Tibial artery (tissue), 4 donors: ENCODE measurements at regions not wholly inside any gene's neighbourhood (a gene's known extent, or its start where the extent isn't known, plus 50 kb on each side); places are given as distances from the start of the nearest gene placed in this dataset.

ENCODE experiments used
- DNase-seq, 2 donors: peaks; one replicate each; pipeline ENCODE4 v3.0.0-alpha.2; 2019
- H3K27ac ChIP-seq, 2 donors: fragments of 200-600 bp; sonication (generic) in 1 of 2; 1 replicate in 1 of 2; 2 replicates in 1 of 2; pipeline ENCODE4 v1.5.1; 2018 to 2019; ENCODE audit warnings: mild to moderate bottlenecking in 1 of 2
- H3K27me3 ChIP-seq, 2 donors: fragments of 200-600 bp; sonication (generic) in 1 of 2; one replicate each; pipeline versions ENCODE4 v1.5.1 to v1.6.0; 2016 to 2019
- H3K36me3 ChIP-seq, 3 donors: fragments of 200-600 bp; sonication (generic) in 2 of 3; one replicate each; pipeline ENCODE4 v1.5.1; 2016 to 2019; ENCODE audit warnings: mild to moderate bottlenecking in 2 of 3
- H3K4me1 ChIP-seq, 4 donors: fragments of 200-600 bp; sonication (generic) in 2 of 4; 1 replicate in 3 of 4; 2 replicates in 1 of 4; pipeline ENCODE4 v1.5.1; 2016 to 2019
- H3K4me3 ChIP-seq, 2 donors: fragments of 200-600 bp; sonication (generic) in 1 of 2; 1 replicate in 1 of 2; 2 replicates in 1 of 2; pipeline ENCODE4 v1.5.1; 2018 to 2019; ENCODE audit warnings: mild to moderate bottlenecking in 2 of 2
- H3K9me3 ChIP-seq, 3 donors: fragments of 200-600 bp; sonication (generic) in 1 of 3; one replicate each; pipeline ENCODE4 v1.5.1; 2016 to 2019
- intact Hi-C: fragments of 100-400 bp; cut with DNase I; formaldehyde crosslinking; loops from one replicate; pipeline ENCODE4 v1.15.0; 2023; ENCODE audit warnings: low total_unique reads
- TF ChIP-seq, protein P1 (sequence below), 2 experiments: fragments of 200-600 bp in 1 of 2; fragments of 450-650 bp in 1 of 2; IDR thresholded peaks; one replicate each; pipeline ENCODE4 v1.5.1; 2017 to 2019; ENCODE audit warnings: antibody characterized with exemption in 2 of 2, mild to moderate bottlenecking in 1 of 2, moderate library complexity in 1 of 2

DNA sequence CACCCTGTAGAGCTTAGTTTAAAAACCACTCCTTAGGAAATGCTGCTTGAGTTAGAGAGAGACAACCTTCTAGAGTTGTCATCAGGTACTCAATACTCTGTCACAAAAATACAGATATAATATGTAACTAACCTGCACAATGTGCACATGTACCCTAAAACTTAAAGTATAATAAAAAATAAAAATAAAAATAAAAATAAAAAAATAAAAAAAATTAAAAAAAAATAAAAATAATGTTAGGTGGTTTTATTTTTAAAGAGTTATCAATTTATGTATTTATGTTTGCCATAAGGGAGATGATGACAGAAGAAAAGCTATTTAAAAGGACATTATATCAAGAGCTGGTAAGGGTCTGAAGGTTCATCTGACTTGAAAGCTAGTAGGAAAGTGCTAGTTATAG lies 397.9 kb downstream of the TMA16 start:
- TF ChIP-seq, protein P1, sequence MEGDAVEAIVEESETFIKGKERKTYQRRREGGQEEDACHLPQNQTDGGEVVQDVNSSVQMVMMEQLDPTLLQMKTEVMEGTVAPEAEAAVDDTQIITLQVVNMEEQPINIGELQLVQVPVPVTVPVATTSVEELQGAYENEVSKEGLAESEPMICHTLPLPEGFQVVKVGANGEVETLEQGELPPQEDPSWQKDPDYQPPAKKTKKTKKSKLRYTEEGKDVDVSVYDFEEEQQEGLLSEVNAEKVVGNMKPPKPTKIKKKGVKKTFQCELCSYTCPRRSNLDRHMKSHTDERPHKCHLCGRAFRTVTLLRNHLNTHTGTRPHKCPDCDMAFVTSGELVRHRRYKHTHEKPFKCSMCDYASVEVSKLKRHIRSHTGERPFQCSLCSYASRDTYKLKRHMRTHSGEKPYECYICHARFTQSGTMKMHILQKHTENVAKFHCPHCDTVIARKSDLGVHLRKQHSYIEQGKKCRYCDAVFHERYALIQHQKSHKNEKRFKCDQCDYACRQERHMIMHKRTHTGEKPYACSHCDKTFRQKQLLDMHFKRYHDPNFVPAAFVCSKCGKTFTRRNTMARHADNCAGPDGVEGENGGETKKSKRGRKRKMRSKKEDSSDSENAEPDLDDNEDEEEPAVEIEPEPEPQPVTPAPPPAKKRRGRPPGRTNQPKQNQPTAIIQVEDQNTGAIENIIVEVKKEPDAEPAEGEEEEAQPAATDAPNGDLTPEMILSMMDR (IDR thresholded peaks at IDR 0.05), result no peak
- Histone ChIP-seq H3K27me3 (no peaks in the 10 kb centered on the region), H3K27ac (no peak overlapping the region), H3K36me3 (no peaks in the 10 kb centered on the region), H3K4me3 (no peak overlapping the region), H3K4me1 (no peaks in the 10 kb centered on the region), H3K9me3 (no peaks in the 10 kb centered on the region)
- DNase-seq, result no peak
- intact Hi-C loops, result no loop called here

- Histone ChIP-seq H3K36me3 (no peaks in the 10 kb centered on the region), H3K27me3 (no peaks in the 10 kb centered on the region), H3K4me3 (no peak overlapping the region), H3K9me3 (no peaks in the 10 kb centered on the region), H3K27ac (no peak overlapping the region), H3K4me1 (no peaks in the 10 kb centered on the region)
- intact Hi-C loops, result no loop called here
- TF ChIP-seq, protein P1 (IDR thresholded peaks at IDR 0.05), result no peak
- no peak for DNase-seq
Observed at GRCh38 chr4:163895378-163896005, 401.0 kb downstream of the TMA16 start.

GRCh38 chr4:163901319-163901718 lies 406.8 kb downstream of the TMA16 start:
- Histone ChIP-seq H3K27ac (no peak overlapping the region), H3K27me3 (no peaks in the 10 kb centered on the region), H3K4me3 (no peak overlapping the region), H3K4me1 (no peaks in the 10 kb centered on the region), H3K36me3 (no peaks in the 10 kb centered on the region), H3K9me3 (no peaks in the 10 kb centered on the region)
- no peak for DNase-seq
- TF ChIP-seq, protein P1 (IDR thresholded peaks at IDR 0.05), result no peak
- intact Hi-C loops, result no loop called here

- H3K4me3 ChIP-seq, result no peak overlapping the region
- intact Hi-C loops, result no loop called here
- no peak overlapping the region for H3K27ac ChIP-seq
- TF ChIP-seq, protein P1 (IDR thresholded peaks at IDR 0.05), result no peak
- no peaks in the 10 kb centered on the region for H3K9me3 ChIP-seq
- DNase-seq, result no peak
- H3K4me1 ChIP-seq, result no peaks in the 10 kb centered on the region
- H3K27me3 ChIP-seq, result no peaks in the 10 kb centered on the region
- H3K36me3 ChIP-seq, result no peaks in the 10 kb centered on the region
Observed at GRCh38 chr4:163902417-163902816, 407.9 kb downstream of the TMA16 start.

GRCh38 chr4:163911891-163912290 lies 417.4 kb downstream of the TMA16 start:
- DNase-seq, result no peak
- Histone ChIP-seq H3K4me1 (no peaks in the 10 kb centered on the region), H3K36me3 (no peaks in the 10 kb centered on the region), H3K4me3 (no peak overlapping the region), H3K27ac (no peak overlapping the region), H3K9me3 (no peaks in the 10 kb centered on the region), H3K27me3 (no peaks in the 10 kb centered on the region)
- TF ChIP-seq, protein P1 (IDR thresholded peaks at IDR 0.05), result no peak
- intact Hi-C loops, result no loop called here

DNA sequence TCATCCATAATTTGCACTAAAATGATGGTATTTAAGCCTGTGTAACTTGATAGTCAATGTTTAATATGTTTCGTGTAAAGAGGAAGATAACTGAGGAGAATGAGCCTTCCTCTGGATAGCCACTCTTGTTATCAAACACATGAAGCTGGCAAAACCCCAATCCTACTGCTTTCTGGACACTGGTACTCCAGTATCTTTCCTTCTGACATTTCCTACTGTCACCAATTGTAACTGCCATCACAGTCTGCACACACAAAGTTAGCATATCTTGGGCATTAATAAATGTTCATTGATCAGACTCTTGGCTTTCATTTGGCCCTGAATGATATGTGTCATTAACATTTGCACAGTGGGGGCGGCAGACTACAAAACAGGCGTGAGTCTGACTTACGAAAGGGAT lies 419.1 kb downstream of the TMA16 start:
- Histone ChIP-seq H3K36me3 (no peaks in the 10 kb centered on the region), H3K27me3 (no peaks in the 10 kb centered on the region), H3K4me3 (no peak overlapping the region), H3K4me1 (no peaks in the 10 kb centered on the region), H3K9me3 (no peaks in the 10 kb centered on the region), H3K27ac (no peak overlapping the region)
- DNase-seq, result no peak
- TF ChIP-seq, protein P1 (IDR thresholded peaks at IDR 0.05), result no peak
- intact Hi-C loops, result no loop called here
